IPS DF 19.7 (cell line): ENCODE measurements at regions not wholly inside any gene's neighbourhood (a gene's known extent, or its start where the extent isn't known, plus 50 kb on each side); places are given as distances from the start of the nearest gene placed in this dataset.
"Not testable (repeated sequence)": the region's sequence is repeated elsewhere in the genome, so short reads cannot be mapped to it uniquely, and the experiment has no call there.

Experiments
- DNase-seq: peaks from one replicate; pipeline ENCODE4 v3.0.0-alpha.2; 2013; ENCODE audit warnings: low read depth, low spot score

- no peak for DNase-seq
Measured at GRCh38 chr17:63078707-63079106, 112.7 kb downstream of the TANC2 start.

- DNase-seq: no peak
Measured at GRCh38 chr17:63082273-63082861, 116.3 kb downstream of the TANC2 start.

GRCh38 chr17:63082952-63083351, 116.9 kb downstream of the TANC2 start:
- no peak for DNase-seq

- no peak for DNase-seq
Measured at GRCh38 chr17:63086483-63087185, 120.6 kb downstream of the TANC2 start.

GRCh38 chr17:63090358-63091114, 124.5 kb downstream of the TANC2 start:
- DNase-seq: not testable (repeated sequence)

GRCh38 chr17:63091909-63092308, 125.9 kb downstream of the TANC2 start:
- not testable (repeated sequence) for DNase-seq

- DNase-seq: no peak
Measured at GRCh38 chr17:63094631-63095030, 128.6 kb downstream of the TANC2 start.

GRCh38 chr17:63095459-63095858, 129.4 kb downstream of the TANC2 start:
- DNase-seq: no peak

GRCh38 chr17:63095879-63096278, 129.8 kb downstream of the TANC2 start:
- DNase-seq: no peak

GRCh38 chr17:63096426-63096825, 130.4 kb downstream of the TANC2 start:
- DNase-seq: no peak

- no peak for DNase-seq
Measured at GRCh38 chr17:63099425-63099824, 133.4 kb downstream of the TANC2 start.

GRCh38 chr17:63102034-63102433, 136.0 kb downstream of the TANC2 start:
- no peak for DNase-seq

- no peak for DNase-seq
Measured at GRCh38 chr17:63106050-63106449, 140.0 kb downstream of the TANC2 start.

- DNase-seq: no peak
Measured at GRCh38 chr17:63109661-63110060, 143.6 kb downstream of the TANC2 start.

- no peak for DNase-seq
Measured at GRCh38 chr17:63113167-63113566, 147.1 kb downstream of the TANC2 start.

- no peak for DNase-seq
Measured at GRCh38 chr17:63116228-63116627, 150.2 kb downstream of the TANC2 start.

- DNase-seq: no peak
Measured at GRCh38 chr17:63116967-63117830, 151.2 kb downstream of the TANC2 start.

GRCh38 chr17:63120406-63120805, 154.4 kb downstream of the TANC2 start:
- no peak for DNase-seq

- DNase-seq: no peak
Measured at GRCh38 chr17:63124536-63124935, 158.5 kb downstream of the TANC2 start.

GRCh38 chr17:63124958-63125357, 158.9 kb downstream of the TANC2 start:
- no peak for DNase-seq

- DNase-seq: no peak
Measured at GRCh38 chr17:63125987-63126386, 160.0 kb downstream of the TANC2 start.

GRCh38 chr17:63126607-63127006, 160.6 kb downstream of the TANC2 start:
- no peak for DNase-seq
